ENCODE measurements at regions not wholly inside any gene's neighbourhood (a gene's known extent, or its start where the extent isn't known, plus 50 kb on each side); places are given as distances from the start of the nearest gene placed in this dataset.

DNA sequence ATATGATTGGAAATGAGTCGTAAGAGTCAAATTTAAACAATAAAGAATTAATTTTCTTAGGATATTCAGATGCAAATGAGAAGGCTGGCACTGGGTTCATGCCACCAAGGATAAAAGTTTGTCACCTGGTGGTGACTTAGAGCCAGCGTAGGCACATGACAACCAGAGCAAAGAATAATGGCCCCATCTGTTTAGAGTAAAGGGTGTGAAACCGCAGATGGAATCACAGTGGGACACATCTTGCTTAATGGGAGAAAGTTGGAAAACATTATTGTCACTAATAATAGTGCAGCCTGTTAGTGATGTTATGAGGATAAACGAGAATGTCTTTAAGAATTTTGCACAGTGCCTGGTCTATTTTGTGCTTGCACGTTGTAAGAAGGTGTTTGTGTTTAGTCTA, 727.8 kb downstream of the QKI start:
- Histone ChIP-seq H3K14ac (replicated peaks; ENCODE audit: low read depth, low read length) (no peak overlapping the region), H2AFZ (replicated peaks; ENCODE audit: low read length, poor library complexity) (no peak overlapping the region), H4K8ac (ENCODE audit: low read depth in 2 of 2, low read length in 2 of 2) (no peak overlapping the region), H4K20me1 (ENCODE audit: insufficient read depth, low read length) (no peaks in the 10 kb centered on the region), H4K91ac (ENCODE audit: insufficient read depth, low read depth, low read length) (no peak overlapping the region), H3K4me1 (ENCODE audit: control insufficient read depth, insufficient read depth, low read length) (no peaks in the 10 kb centered on the region), H2BK20ac (ENCODE audit: low read depth, low read length) (no peak overlapping the region), H3K27me3 (ENCODE audit: control insufficient read depth, insufficient read depth, low read length) (no peaks in the 10 kb centered on the region), H2BK120ac (ENCODE audit: low read depth, low read length) (no peak overlapping the region), H3K4me2 (ENCODE audit: low read depth, low read length) (no peak overlapping the region), H3K18ac (ENCODE audit: low read depth, low read length) (no peak overlapping the region), H3K9me3 (ENCODE audit: control insufficient read depth, insufficient read depth, low read length) (peaks cover 14% of the 10 kb centered on the region), H2BK5ac (ENCODE audit: low read depth, low read length, poor library complexity, severe bottlenecking) (no peak overlapping the region), H3K79me1 (ENCODE audit: low read depth in 1 of 2, low read length in 2 of 2) (no peaks in the 10 kb centered on the region), H3K36me3 (ENCODE audit: control insufficient read depth, insufficient read depth, low read length) (no peaks in the 10 kb centered on the region), H3K56ac (ENCODE audit: extremely low read depth, insufficient read depth, low read length) (no peak overlapping the region), H3K9ac (ENCODE audit: low read depth, low read length) (no peak overlapping the region), H2BK15ac (ENCODE audit: low read depth, low read length) (no peak overlapping the region), H2AK5ac (ENCODE audit: low read depth, low read length) (no peak overlapping the region), H3K23ac (ENCODE audit: low read depth, low read length) (no peak overlapping the region), H3K4me3 (ENCODE audit: insufficient read depth, low read depth, low read length) (no peak overlapping the region), H2AK9ac (replicated peaks; ENCODE audit: low read depth, low read length, poor library complexity) (no peak overlapping the region), H3K27ac (ENCODE audit: insufficient read depth, low read length) (no peak overlapping the region), H3K9me1 (ENCODE audit: insufficient read depth, low read length) (no peaks in the 10 kb centered on the region), H3K4ac (ENCODE audit: low read depth, low read length) (no peak overlapping the region), H4K5ac (ENCODE audit: low read depth, low read length) (no peak overlapping the region)
- intact Hi-C loops (cut with micrococcal nuclease) (no loop called here), in situ Hi-C loops (cut with MboI; ENCODE audit: low sequenced_read_pairs) (no loop called here), dilution Hi-C loops (cut with HindIII; ENCODE audit: low sequenced_read_pairs, unreplicated experiment) (no loop called here)
- BruUV-seq (replicated peaks) = no TSS peak
- 7% methylated on average over 2 of the region's 5 CpGs; no CpG with 5 or more reads in 1 of the 2 experiments for WGBS, 2 experiments (ENCODE audit: extremely low coverage in 2 of 2, insufficient read length in 1 of 2)
- TF ChIP-seq RCOR1 (IDR thresholded peaks at IDR 0.05; ENCODE audit: insufficient replicate concordance, low read length) (no peak), NFE2L2 (IDR thresholded peaks at IDR 0.05; ENCODE audit: low read depth, low read length) (no peak), RAD21 (IDR thresholded peaks at IDR 0.05; ENCODE audit: low read length) (no peak), POLR2A (IDR thresholded peaks at IDR 0.05; ENCODE audit: low read depth, low read length) (no peak), BHLHE40 (IDR thresholded peaks at IDR 0.05; ENCODE audit: low read depth, low read length) (no peak)
- ChIA-PET CTCF (no interaction called here), POLR2A (ENCODE audit: unreplicated experiment) (no interaction called here)
- DNase-seq (no peak), ATAC-seq (ENCODE audit: low read depth) (no peak)

Data from IMR-90 (cell line).